ENCODE measurements at regions not wholly inside any gene's neighbourhood (a gene's known extent, or its start where the extent isn't known, plus 50 kb on each side); places are given as distances from the start of the nearest gene placed in this dataset.

DNA sequence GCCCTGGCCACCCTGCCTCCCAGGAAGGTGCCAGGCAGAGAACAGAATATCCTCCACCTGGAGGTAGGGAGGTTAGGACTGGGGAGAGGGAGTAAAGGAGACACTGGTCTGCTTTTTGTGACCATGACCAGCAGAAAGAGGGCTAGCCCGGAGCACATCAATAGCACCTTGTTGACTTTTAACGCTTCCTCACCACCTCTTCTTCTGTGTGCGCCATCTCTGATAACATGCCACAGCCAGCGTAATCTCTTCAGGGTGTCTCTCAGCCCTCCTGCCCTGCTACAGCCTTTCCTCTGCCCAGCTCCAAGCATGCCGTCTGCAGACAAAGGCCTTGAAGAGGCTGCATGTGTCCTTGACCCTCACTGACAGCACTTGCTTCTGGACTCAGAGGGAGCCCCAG lies 50.9 kb upstream of the GJA5 start:
- Histone ChIP-seq H3K9me3 (ENCODE audit: control insufficient read depth, low read length) (no peaks in the 10 kb centered on the region), H3K27ac (ENCODE audit: low read depth in 1 of 2, low read length in 2 of 2) (no peak overlapping the region), H3K27me3 (ENCODE audit: control insufficient read depth in 1 of 2, insufficient read depth in 2 of 2, low read length in 1 of 2) (no peaks in the 10 kb centered on the region), H3K4me3 (ENCODE audit: low read length in 2 of 2) (no peak overlapping the region), H3K36me3 (ENCODE audit: control insufficient read depth in 1 of 2, insufficient read depth in 2 of 2, low read length in 1 of 2) (no peaks in the 10 kb centered on the region), H3K4me1 (ENCODE audit: control insufficient read depth in 1 of 2, insufficient read depth in 2 of 2, low read length in 2 of 2) (no peaks in the 10 kb centered on the region)
- ATAC-seq (ENCODE audit: low FRiP score) (no peak), DNase-seq (no peak)
- intact Hi-C loops (cut with DNase I): no loop called here
- 87 to 91% methylated on average over 5 of the region's 5 CpGs for WGBS, 2 donors

DNA sequence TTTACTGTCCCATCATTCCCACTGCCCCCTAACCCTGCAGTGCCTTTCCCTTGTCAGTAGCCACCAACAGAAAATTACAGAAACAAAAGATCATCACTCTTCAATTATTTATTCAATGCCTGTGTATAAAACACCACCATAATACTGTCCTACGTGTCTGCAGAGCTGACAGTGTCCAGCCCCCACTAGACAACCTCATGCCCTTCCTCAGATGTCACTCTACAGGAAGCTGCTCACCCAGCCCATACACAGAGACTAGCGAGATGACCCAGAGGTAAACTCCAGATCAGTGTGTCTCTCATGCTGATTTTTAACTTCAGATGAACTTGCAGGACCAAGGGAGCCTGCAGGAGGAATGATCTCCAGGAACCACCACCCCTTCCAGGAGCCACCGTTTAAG lies 51.3 kb upstream of the GJA5 start:
- Histone ChIP-seq H3K36me3 (ENCODE audit: control insufficient read depth in 1 of 2, insufficient read depth in 2 of 2, low read length in 1 of 2) (no peaks in the 10 kb centered on the region), H3K27me3 (ENCODE audit: control insufficient read depth in 1 of 2, insufficient read depth in 2 of 2, low read length in 1 of 2) (no peaks in the 10 kb centered on the region), H3K27ac (ENCODE audit: low read depth in 1 of 2, low read length in 2 of 2) (no peak overlapping the region), H3K9me3 (ENCODE audit: control insufficient read depth, low read length) (no peaks in the 10 kb centered on the region), H3K4me3 (ENCODE audit: low read length in 2 of 2) (no peak overlapping the region), H3K4me1 (ENCODE audit: control insufficient read depth in 1 of 2, insufficient read depth in 2 of 2, low read length in 2 of 2) (no peaks in the 10 kb centered on the region)
- 83 to 90% methylated on average over 3 of the region's 3 CpGs for WGBS, 2 donors
- no peak for DNase-seq
- no peak for ATAC-seq (ENCODE audit: low FRiP score)
- intact Hi-C loops (cut with DNase I): no loop called here

DNA sequence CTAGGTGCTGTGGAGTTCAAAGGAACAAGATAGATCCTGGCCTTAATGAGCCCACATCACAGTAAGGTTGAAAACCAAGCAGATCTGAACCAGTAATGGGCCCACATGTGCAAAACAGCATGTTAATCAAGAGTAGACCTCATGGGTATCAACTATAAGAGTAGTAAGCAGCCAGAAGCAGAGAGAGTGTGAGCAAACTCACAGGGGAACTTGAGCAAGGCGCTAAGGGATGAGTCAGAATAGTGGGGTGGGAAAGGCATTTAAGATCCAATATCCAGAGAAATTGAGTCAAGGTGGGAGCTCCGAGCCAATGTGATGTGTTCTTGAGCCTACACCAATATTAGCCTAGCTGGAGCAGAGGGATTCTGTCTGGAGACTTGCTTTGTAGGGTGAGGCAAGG lies 52.4 kb upstream of the GJA5 start:
- Histone ChIP-seq H3K4me3 (ENCODE audit: low read length in 2 of 2) (no peak overlapping the region), H3K36me3 (ENCODE audit: control insufficient read depth in 1 of 2, insufficient read depth in 2 of 2, low read length in 1 of 2) (no peaks in the 10 kb centered on the region), H3K27ac (ENCODE audit: low read depth in 1 of 2, low read length in 2 of 2) (no peak overlapping the region), H3K9me3 (ENCODE audit: control insufficient read depth, low read length) (no peaks in the 10 kb centered on the region), H3K4me1 (ENCODE audit: control insufficient read depth in 1 of 2, insufficient read depth in 2 of 2, low read length in 2 of 2) (no peaks in the 10 kb centered on the region), H3K27me3 (ENCODE audit: control insufficient read depth in 1 of 2, insufficient read depth in 2 of 2, low read length in 1 of 2) (no peaks in the 10 kb centered on the region)
- intact Hi-C loops (cut with DNase I): no loop called here
- 51 to 76% methylated on average over 2 of the region's 2 CpGs for WGBS, 2 donors
- no peak for ATAC-seq (ENCODE audit: low FRiP score)
- no peak for DNase-seq

DNA sequence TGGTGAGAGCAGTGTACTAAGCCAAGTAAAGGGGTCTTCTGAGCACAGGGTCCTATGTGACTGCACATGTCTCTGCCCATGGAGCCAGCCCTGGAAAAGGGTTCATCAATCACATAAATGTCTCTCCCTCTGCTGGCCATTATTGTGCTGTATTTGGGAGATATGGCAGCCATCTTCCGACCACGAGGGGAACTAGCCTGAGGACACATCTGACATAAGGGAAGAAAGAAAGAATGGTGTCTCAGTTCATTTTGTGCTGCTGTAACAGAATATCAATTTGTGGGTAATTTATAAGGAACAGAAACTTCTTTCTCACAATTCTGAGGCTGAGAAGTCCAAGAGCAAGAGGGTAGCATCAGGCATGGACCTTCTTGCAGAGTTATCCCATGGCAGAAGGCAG lies 55.1 kb upstream of the GJA5 start:
- H3K27me3 ChIP-seq (ENCODE audit: control insufficient read depth in 1 of 2, insufficient read depth in 2 of 2, low read length in 1 of 2): no peaks in the 10 kb centered on the region
- no peak overlapping the region for H3K4me3 ChIP-seq (ENCODE audit: low read length in 2 of 2)
- no peak overlapping the region for H3K27ac ChIP-seq (ENCODE audit: low read depth in 1 of 2, low read length in 2 of 2)
- H3K4me1 ChIP-seq (ENCODE audit: control insufficient read depth in 1 of 2, insufficient read depth in 2 of 2, low read length in 2 of 2): no peaks in the 10 kb centered on the region
- intact Hi-C loops (cut with DNase I): no loop called here
- DNase-seq: no peak
- ATAC-seq (ENCODE audit: low FRiP score): no peak
- 79 to 90% methylated on average over 2 of the region's 2 CpGs for WGBS, 2 donors
- H3K9me3 ChIP-seq (ENCODE audit: control insufficient read depth, low read length): no peaks in the 10 kb centered on the region
- H3K36me3 ChIP-seq (ENCODE audit: control insufficient read depth in 1 of 2, insufficient read depth in 2 of 2, low read length in 1 of 2): no peaks in the 10 kb centered on the region

DNA sequence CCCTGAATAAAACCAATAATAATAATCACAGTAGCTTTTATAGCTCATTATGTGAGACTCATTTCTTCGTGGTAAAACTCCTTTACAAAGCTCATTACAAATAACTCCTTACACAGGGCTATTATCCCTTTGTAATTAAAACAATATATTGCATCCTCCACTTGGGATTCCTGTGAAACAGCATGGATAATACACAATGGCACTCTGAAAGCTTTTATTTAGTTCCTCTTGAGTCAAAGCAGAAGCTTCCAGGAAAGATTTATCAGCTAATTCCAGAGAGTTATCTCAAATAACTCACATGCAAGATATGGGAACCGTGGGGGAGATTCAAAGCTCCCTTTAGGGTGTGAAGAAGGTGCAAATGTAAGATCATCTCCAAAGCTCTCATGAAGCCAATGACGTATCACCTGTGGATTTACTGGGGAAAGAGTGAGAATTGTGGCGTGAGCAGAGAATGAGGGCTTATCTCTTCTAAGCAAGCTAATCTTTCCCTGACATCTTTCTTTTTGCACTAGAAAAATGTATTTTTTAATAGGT lies 60.4 kb upstream of the GJA5 start:
- no peaks in the 10 kb centered on the region for H3K36me3 ChIP-seq (ENCODE audit: control insufficient read depth in 1 of 2, insufficient read depth in 2 of 2, low read length in 1 of 2)
- no peak for ATAC-seq (ENCODE audit: low FRiP score)
- 82 to 85% methylated on average over 4 of the region's 4 CpGs for WGBS, 2 donors
- H3K27me3 ChIP-seq (ENCODE audit: control insufficient read depth in 1 of 2, insufficient read depth in 2 of 2, low read length in 1 of 2): no peaks in the 10 kb centered on the region
- no peaks in the 10 kb centered on the region for H3K9me3 ChIP-seq (ENCODE audit: control insufficient read depth, low read length)
- no peak overlapping the region for H3K27ac ChIP-seq (ENCODE audit: low read depth in 1 of 2, low read length in 2 of 2)
- no peaks in the 10 kb centered on the region for H3K4me1 ChIP-seq (ENCODE audit: control insufficient read depth in 1 of 2, insufficient read depth in 2 of 2, low read length in 2 of 2)
- H3K4me3 ChIP-seq (ENCODE audit: low read length in 2 of 2): no peak overlapping the region
- intact Hi-C loops (cut with DNase I): no loop called here
- no peak for DNase-seq

DNA sequence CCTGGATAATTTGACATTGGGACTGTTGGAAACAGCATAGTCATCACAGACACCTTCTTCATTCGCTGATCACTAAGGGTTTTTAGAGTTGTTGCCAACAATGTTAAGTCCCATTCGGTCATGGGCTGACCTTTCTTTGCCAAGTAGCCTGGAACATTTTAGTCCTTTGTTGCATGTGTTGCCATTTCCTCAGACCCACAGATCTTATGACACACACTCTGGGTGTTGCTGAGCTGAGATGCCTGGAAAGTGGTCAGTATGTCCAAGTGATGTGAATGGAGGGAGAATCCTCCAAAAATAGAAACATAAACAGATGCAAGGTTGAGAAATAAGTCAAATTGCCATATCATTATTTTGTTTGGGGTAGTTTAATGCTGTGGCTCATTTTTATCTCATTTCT lies 61.5 kb upstream of the GJA5 start:
- no peaks in the 10 kb centered on the region for H3K4me1 ChIP-seq (ENCODE audit: control insufficient read depth in 1 of 2, insufficient read depth in 2 of 2, low read length in 2 of 2)
- 41 to 46% methylated on average over 2 of the region's 2 CpGs for WGBS, 2 donors

DNA sequence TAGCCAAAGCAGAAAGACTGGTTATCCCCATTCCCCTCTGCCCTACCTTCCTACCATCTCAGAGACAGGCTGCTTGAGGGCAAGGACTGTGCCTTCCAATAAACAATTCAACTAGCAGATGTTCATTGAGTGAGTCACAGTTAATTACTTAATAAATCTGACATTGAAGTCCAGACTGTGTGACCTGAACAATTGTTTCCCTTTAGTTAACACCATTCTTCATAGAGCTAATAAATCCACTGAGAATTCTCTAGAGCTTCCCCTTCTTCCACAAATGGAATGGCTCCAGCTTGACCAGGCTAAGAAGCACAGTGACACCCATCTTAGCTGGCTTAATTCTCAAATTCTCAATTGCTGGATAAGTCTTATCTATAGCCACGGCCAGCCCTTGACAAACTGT lies 61.9 kb upstream of the GJA5 start:
- 35 to 47% methylated on average over 1 of the region's 1 CpG for WGBS, 2 donors
- intact Hi-C loops (cut with DNase I): no loop called here

More for the DNA sequence above, 61.5 kb upstream of the GJA5 start:
- intact Hi-C loops (cut with DNase I): no loop called here
- DNase-seq (no peak), ATAC-seq (ENCODE audit: low FRiP score) (no peak)
- Histone ChIP-seq H3K4me3 (ENCODE audit: low read length in 2 of 2) (no peak overlapping the region), H3K27me3 (ENCODE audit: control insufficient read depth in 1 of 2, insufficient read depth in 2 of 2, low read length in 1 of 2) (no peaks in the 10 kb centered on the region), H3K9me3 (ENCODE audit: control insufficient read depth, low read length) (no peaks in the 10 kb centered on the region), H3K27ac (ENCODE audit: low read depth in 1 of 2, low read length in 2 of 2) (no peak overlapping the region), H3K36me3 (ENCODE audit: control insufficient read depth in 1 of 2, insufficient read depth in 2 of 2, low read length in 1 of 2) (no peaks in the 10 kb centered on the region)

DNA sequence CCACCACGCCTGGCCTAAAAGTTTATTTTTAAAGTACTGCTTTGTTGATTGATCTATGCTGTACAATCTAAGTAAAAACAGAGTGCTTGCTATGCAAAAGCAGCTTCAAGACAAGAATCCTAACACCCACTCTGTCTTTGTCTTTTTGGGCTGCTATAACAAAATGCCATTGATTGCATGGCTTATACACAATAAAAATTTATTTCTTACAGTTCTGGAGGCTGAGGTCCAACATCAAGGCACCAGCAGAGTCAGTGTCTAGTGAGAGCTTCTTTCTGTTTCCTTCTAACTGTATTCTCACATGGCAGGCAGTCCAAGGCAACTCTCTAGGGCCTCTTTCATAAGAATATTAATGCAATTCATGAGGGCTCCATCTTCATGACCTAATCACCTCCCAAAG lies 63.6 kb upstream of the GJA5 start:
- Histone ChIP-seq H3K27me3 (ENCODE audit: control insufficient read depth in 1 of 2, insufficient read depth in 2 of 2, low read length in 1 of 2) (no peaks in the 10 kb centered on the region), H3K27ac (ENCODE audit: low read depth in 1 of 2, low read length in 2 of 2) (no peak overlapping the region), H3K4me3 (ENCODE audit: low read length in 2 of 2) (no peak overlapping the region), H3K9me3 (ENCODE audit: control insufficient read depth, low read length) (no peaks in the 10 kb centered on the region), H3K4me1 (ENCODE audit: control insufficient read depth in 1 of 2, insufficient read depth in 2 of 2, low read length in 2 of 2) (no peaks in the 10 kb centered on the region), H3K36me3 (ENCODE audit: control insufficient read depth in 1 of 2, insufficient read depth in 2 of 2, low read length in 1 of 2) (no peaks in the 10 kb centered on the region)
- no peak for DNase-seq
- 74 to 77% methylated on average over 1 of the region's 1 CpG for WGBS, 2 donors
- intact Hi-C loops (cut with DNase I): no loop called here
- no peak for ATAC-seq (ENCODE audit: low FRiP score)

More for the DNA sequence above, 61.9 kb upstream of the GJA5 start:
- ATAC-seq (ENCODE audit: low FRiP score): no peak
- Histone ChIP-seq H3K4me1 (ENCODE audit: control insufficient read depth in 1 of 2, insufficient read depth in 2 of 2, low read length in 2 of 2) (no peaks in the 10 kb centered on the region), H3K27me3 (ENCODE audit: control insufficient read depth in 1 of 2, insufficient read depth in 2 of 2, low read length in 1 of 2) (no peaks in the 10 kb centered on the region), H3K36me3 (ENCODE audit: control insufficient read depth in 1 of 2, insufficient read depth in 2 of 2, low read length in 1 of 2) (no peaks in the 10 kb centered on the region), H3K4me3 (ENCODE audit: low read length in 2 of 2) (no peak overlapping the region), H3K27ac (ENCODE audit: low read depth in 1 of 2, low read length in 2 of 2) (no peak overlapping the region), H3K9me3 (ENCODE audit: control insufficient read depth, low read length) (no peaks in the 10 kb centered on the region)
- no peak for DNase-seq

DNA sequence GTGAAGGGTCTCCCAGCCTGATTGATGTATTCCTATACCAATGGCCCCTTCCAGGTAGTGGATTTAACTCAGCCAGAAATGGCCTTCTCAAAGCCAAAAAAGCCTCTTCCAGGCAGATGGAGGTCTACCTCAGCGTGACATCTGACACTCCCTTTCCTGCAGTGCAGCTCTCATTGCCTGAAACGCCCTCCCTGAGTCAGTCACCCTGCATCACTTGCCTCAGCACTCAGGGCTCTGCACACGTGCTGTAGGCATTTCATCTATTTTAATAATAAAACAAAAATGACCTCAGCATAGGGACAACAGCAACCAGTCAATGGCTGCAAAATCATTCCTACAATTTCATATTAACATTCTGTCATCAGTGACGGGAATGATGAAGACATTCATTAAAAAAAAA lies 64.4 kb upstream of the GJA5 start:
- WGBS, 2 donors: 89 to 94% methylated on average over 4 of the region's 4 CpGs
- no peak for ATAC-seq (ENCODE audit: low FRiP score)
- intact Hi-C loops (cut with DNase I): no loop called here

More for the DNA sequence above, 64.4 kb upstream of the GJA5 start:
- no peaks in the 10 kb centered on the region for H3K9me3 ChIP-seq (ENCODE audit: control insufficient read depth, low read length)
- no peaks in the 10 kb centered on the region for H3K4me1 ChIP-seq (ENCODE audit: control insufficient read depth in 1 of 2, insufficient read depth in 2 of 2, low read length in 2 of 2)
- H3K27ac ChIP-seq (ENCODE audit: low read depth in 1 of 2, low read length in 2 of 2): no peak overlapping the region
- DNase-seq: no peak
- no peaks in the 10 kb centered on the region for H3K27me3 ChIP-seq (ENCODE audit: control insufficient read depth in 1 of 2, insufficient read depth in 2 of 2, low read length in 1 of 2)
- H3K36me3 ChIP-seq (ENCODE audit: control insufficient read depth in 1 of 2, insufficient read depth in 2 of 2, low read length in 1 of 2): no peaks in the 10 kb centered on the region
- no peak overlapping the region for H3K4me3 ChIP-seq (ENCODE audit: low read length in 2 of 2)

All from aorta (tissue), 5 donors.